ENCODE measurements at regions not wholly inside any gene's neighbourhood (a gene's known extent, or its start where the extent isn't known, plus 50 kb on each side); places are given as distances from the start of the nearest gene placed in this dataset.

DNA sequence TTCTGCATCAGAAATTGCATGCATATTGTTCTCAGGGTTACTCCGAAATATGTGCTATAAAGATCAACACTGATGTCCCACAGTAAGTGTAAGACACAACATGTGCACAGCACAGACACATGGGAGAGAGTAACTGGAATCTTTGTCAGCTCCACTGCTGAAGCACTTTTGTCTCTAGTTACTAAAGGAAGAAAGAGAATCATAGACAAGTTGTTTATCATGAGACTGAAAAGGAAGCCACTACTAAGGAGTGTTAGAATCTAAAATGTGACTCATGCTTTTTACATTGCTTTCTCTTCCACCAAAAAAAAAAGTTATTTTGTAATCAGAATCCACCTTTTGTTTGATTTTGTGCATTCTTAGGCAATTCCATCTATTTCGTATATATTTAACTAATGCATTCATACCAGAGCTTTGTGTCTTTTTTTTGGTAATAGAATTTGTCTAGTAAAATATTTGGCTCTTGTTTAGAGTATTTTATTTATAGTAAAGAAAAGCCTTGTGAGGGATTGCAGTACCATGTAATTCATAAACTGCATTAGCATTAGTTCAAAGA lies 502.4 kb downstream of the FBXO15 start:
- no peak overlapping the region for H3K4me3 Mint-ChIP-seq (ENCODE audit: low read depth)
- H3K27ac Mint-ChIP-seq: no peak overlapping the region
- no peak for DNase-seq (ENCODE audit: low spot score, unreplicated experiment)
- no peaks in the 10 kb centered on the region for H3K36me3 Mint-ChIP-seq (ENCODE audit: insufficient read depth)
- peaks cover 3% of the 10 kb centered on the region for H3K27me3 Mint-ChIP-seq
- TF ChIP-seq, protein P1, sequence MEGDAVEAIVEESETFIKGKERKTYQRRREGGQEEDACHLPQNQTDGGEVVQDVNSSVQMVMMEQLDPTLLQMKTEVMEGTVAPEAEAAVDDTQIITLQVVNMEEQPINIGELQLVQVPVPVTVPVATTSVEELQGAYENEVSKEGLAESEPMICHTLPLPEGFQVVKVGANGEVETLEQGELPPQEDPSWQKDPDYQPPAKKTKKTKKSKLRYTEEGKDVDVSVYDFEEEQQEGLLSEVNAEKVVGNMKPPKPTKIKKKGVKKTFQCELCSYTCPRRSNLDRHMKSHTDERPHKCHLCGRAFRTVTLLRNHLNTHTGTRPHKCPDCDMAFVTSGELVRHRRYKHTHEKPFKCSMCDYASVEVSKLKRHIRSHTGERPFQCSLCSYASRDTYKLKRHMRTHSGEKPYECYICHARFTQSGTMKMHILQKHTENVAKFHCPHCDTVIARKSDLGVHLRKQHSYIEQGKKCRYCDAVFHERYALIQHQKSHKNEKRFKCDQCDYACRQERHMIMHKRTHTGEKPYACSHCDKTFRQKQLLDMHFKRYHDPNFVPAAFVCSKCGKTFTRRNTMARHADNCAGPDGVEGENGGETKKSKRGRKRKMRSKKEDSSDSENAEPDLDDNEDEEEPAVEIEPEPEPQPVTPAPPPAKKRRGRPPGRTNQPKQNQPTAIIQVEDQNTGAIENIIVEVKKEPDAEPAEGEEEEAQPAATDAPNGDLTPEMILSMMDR (IDR thresholded peaks at IDR 0.05; ENCODE audit: unreplicated experiment): no peak
- H3K4me1 Mint-ChIP-seq (ENCODE audit: low read depth): no peaks in the 10 kb centered on the region
- H3K9me3 Mint-ChIP-seq (ENCODE audit: low read depth): no peaks in the 10 kb centered on the region

DNA sequence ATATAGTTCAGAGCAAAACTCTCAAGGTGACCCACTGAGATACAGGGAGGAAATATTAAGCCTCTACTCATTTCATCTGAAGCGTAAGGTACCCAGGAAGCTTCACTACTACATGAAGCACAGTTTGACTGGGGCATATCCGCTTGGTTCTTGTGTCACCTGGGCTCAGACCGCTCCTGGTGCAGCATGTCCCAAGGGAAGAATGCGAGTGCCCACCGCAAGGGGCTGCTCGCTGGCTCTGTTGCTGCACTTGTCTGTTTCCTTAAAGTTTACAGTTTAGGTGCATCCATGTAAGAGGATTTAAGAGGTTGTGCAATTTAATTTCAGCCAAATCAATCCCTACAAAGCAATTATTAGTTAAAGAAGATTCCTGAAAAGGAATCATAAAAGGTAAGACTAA lies 507.8 kb downstream of the FBXO15 start:
- Mint-ChIP-seq H3K27ac (no peak overlapping the region), H3K9me3 (ENCODE audit: low read depth) (no peaks in the 10 kb centered on the region), H3K36me3 (ENCODE audit: insufficient read depth) (no peaks in the 10 kb centered on the region), H3K4me1 (ENCODE audit: low read depth) (peaks cover 14% of the 10 kb centered on the region), H3K4me3 (ENCODE audit: low read depth) (no peak overlapping the region), H3K27me3 (no peaks in the 10 kb centered on the region)
- TF ChIP-seq, protein P1 (IDR thresholded peaks at IDR 0.05; ENCODE audit: unreplicated experiment): no peak
- no peak for DNase-seq (ENCODE audit: low spot score, unreplicated experiment)

GRCh38 chr18:73638709-73639108 lies 508.9 kb downstream of the FBXO15 start:
- no peak for DNase-seq (ENCODE audit: low spot score, unreplicated experiment)
- Mint-ChIP-seq H3K4me1 (ENCODE audit: low read depth) (peaks cover 18% of the 10 kb centered on the region), H3K36me3 (ENCODE audit: insufficient read depth) (no peaks in the 10 kb centered on the region), H3K9me3 (ENCODE audit: low read depth) (no peaks in the 10 kb centered on the region), H3K27me3 (no peaks in the 10 kb centered on the region), H3K4me3 (ENCODE audit: low read depth) (no peak overlapping the region), H3K27ac (no peak overlapping the region)
- TF ChIP-seq, protein P1 (IDR thresholded peaks at IDR 0.05; ENCODE audit: unreplicated experiment): no peak

DNA sequence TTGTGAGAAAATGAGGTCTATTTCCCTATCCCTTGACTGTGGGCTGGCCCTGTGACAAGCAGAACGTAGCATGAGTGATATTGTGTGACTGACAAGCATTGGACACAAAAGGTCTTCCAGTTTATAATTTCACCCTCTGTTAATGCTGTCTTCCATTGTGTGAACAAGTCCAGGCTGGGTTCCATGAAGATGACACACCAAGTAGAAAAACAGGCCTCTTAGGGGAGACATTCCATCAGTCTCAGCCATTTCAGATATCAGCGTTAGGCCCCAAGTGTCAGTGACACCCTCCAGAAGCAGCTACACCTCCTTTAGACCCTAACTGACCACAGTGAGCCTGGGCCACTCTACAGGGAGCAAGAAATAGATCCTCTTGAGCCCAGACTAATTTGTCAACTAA lies 511.3 kb downstream of the FBXO15 start:
- Mint-ChIP-seq H3K4me3 (ENCODE audit: low read depth) (no peak overlapping the region), H3K4me1 (ENCODE audit: low read depth) (peaks cover 18% of the 10 kb centered on the region), H3K9me3 (ENCODE audit: low read depth) (no peaks in the 10 kb centered on the region), H3K36me3 (ENCODE audit: insufficient read depth) (no peaks in the 10 kb centered on the region), H3K27me3 (no peaks in the 10 kb centered on the region), H3K27ac (no peak overlapping the region)
- TF ChIP-seq, protein P1 (IDR thresholded peaks at IDR 0.05; ENCODE audit: unreplicated experiment): no peak
- no peak for DNase-seq (ENCODE audit: low spot score, unreplicated experiment)

- H3K27ac Mint-ChIP-seq: no peak overlapping the region
- no peaks in the 10 kb centered on the region for H3K27me3 Mint-ChIP-seq
- TF ChIP-seq, protein P1 (IDR thresholded peaks at IDR 0.05; ENCODE audit: unreplicated experiment): no peak
- H3K9me3 Mint-ChIP-seq (ENCODE audit: low read depth): peaks cover 7% of the 10 kb centered on the region
- no peak for DNase-seq (ENCODE audit: low spot score, unreplicated experiment)
- H3K4me3 Mint-ChIP-seq (ENCODE audit: low read depth): no peak overlapping the region
- H3K4me1 Mint-ChIP-seq (ENCODE audit: low read depth): peaks cover 1% of the 10 kb centered on the region
- H3K36me3 Mint-ChIP-seq (ENCODE audit: insufficient read depth): no peaks in the 10 kb centered on the region
These were observed 520.8 kb downstream of the FBXO15 start for GRCh38 chr18:73626859-73627258.

All from progenitor cell of endocrine pancreas (in vitro differentiated cells).